Mesodermal cell (in vitro differentiated cells): ENCODE measurements at regions not wholly inside any gene's neighbourhood (a gene's known extent, or its start where the extent isn't known, plus 50 kb on each side); places are given as distances from the start of the nearest gene placed in this dataset.

Experiments used
- H3K27ac ChIP-seq: 2 replicates; pipeline ENCODE4 v1.7.0; 2013; ENCODE audit warnings: mild to moderate bottlenecking, low read depth, low read length, moderate library complexity; ENCODE audit not compliant: severe bottlenecking
- H3K36me3 ChIP-seq: 2 replicates; pipeline ENCODE4 v1.7.1; 2013; ENCODE audit warnings: mild to moderate bottlenecking, low read length, moderate library complexity; ENCODE audit not compliant: control insufficient read depth, insufficient read depth
- H3K4me1 ChIP-seq: one replicate; pipeline ENCODE4 v1.7.1; 2013; ENCODE audit warnings: mild to moderate bottlenecking, low read length; ENCODE audit not compliant: insufficient read depth, control insufficient read depth, poor library complexity, severe bottlenecking
- H3K4me3 ChIP-seq: 2 replicates; pipeline ENCODE4 v1.7.0; 2013; ENCODE audit warnings: low read length, control low read depth, mild to moderate bottlenecking; ENCODE audit not compliant: insufficient read depth, poor library complexity, severe bottlenecking; ENCODE audit errors: extremely low read depth
- H3K9me3 ChIP-seq: 2 replicates; pipeline ENCODE4 v1.7.1; 2013; ENCODE audit warnings: mild to moderate bottlenecking, low read length, moderate library complexity; ENCODE audit not compliant: control insufficient read depth
- WGBS, 2 experiments: methylation state at CpG; one replicate each; pipeline ENCODE4 v1.1.5; 2013; ENCODE audit warnings: missing lambda C conversion rate in 2 of 2; ENCODE audit not compliant: insufficient coverage in 2 of 2; 5-methylcytosine and 5-hydroxymethylcytosine counted together

GRCh38 chr14:98974113-98974512 lies 297.9 kb downstream of the BCL11B start:
- Histone ChIP-seq H3K9me3 (no peaks in the 10 kb centered on the region), H3K27ac (no peak overlapping the region), H3K4me1 (no peaks in the 10 kb centered on the region), H3K4me3 (no peak overlapping the region), H3K36me3 (no peaks in the 10 kb centered on the region)
- WGBS, 2 experiments = 100% methylated on average over 1 of the region's 1 CpG; no CpG with 5 or more reads in 1 of the 2 experiments

GRCh38 chr14:98976271-98976670 lies 295.7 kb downstream of the BCL11B start:
- no peak overlapping the region for H3K27ac ChIP-seq
- H3K4me3 ChIP-seq = no peak overlapping the region
- 73 to 84% methylated on average over 2 of the region's 3 CpGs for WGBS, 2 experiments
- H3K9me3 ChIP-seq = no peaks in the 10 kb centered on the region
- no peaks in the 10 kb centered on the region for H3K36me3 ChIP-seq
- H3K4me1 ChIP-seq = no peaks in the 10 kb centered on the region

GRCh38 chr14:98977451-98977850 lies 294.5 kb downstream of the BCL11B start:
- Histone ChIP-seq H3K4me1 (no peaks in the 10 kb centered on the region), H3K36me3 (no peaks in the 10 kb centered on the region), H3K9me3 (no peaks in the 10 kb centered on the region), H3K27ac (no peak overlapping the region), H3K4me3 (no peak overlapping the region)

- 86 to 95% methylated on average over 5 to 6 of the region's 8 CpGs for WGBS, 2 experiments
- no peaks in the 10 kb centered on the region for H3K36me3 ChIP-seq
- H3K4me1 ChIP-seq = no peaks in the 10 kb centered on the region
- no peak overlapping the region for H3K27ac ChIP-seq
- H3K4me3 ChIP-seq = no peak overlapping the region
- H3K9me3 ChIP-seq = no peaks in the 10 kb centered on the region
Observed at GRCh38 chr14:98982986-98983385, 289.0 kb downstream of the BCL11B start.

GRCh38 chr14:98984027-98984718 lies 287.8 kb downstream of the BCL11B start:
- 82 to 93% methylated on average over 3 to 9 of the region's 11 CpGs for WGBS, 2 experiments
- Histone ChIP-seq H3K9me3 (no peaks in the 10 kb centered on the region), H3K4me3 (no peak overlapping the region), H3K36me3 (no peaks in the 10 kb centered on the region), H3K4me1 (no peaks in the 10 kb centered on the region), H3K27ac (no peak overlapping the region)

- H3K4me1 ChIP-seq = no peaks in the 10 kb centered on the region
- no peaks in the 10 kb centered on the region for H3K36me3 ChIP-seq
- no peak overlapping the region for H3K4me3 ChIP-seq
- H3K9me3 ChIP-seq = no peaks in the 10 kb centered on the region
- 79 to 84% methylated on average over 2 to 7 of the region's 7 CpGs for WGBS, 2 experiments
- no peak overlapping the region for H3K27ac ChIP-seq
Observed at GRCh38 chr14:98984719-98985041, 287.3 kb downstream of the BCL11B start.

GRCh38 chr14:98993818-98994217 lies 278.2 kb downstream of the BCL11B start:
- WGBS, 2 experiments = 80% methylated on average over 1 of the region's 1 CpG; no CpG with 5 or more reads in 1 of the 2 experiments
- Histone ChIP-seq H3K4me1 (no peaks in the 10 kb centered on the region), H3K9me3 (no peaks in the 10 kb centered on the region), H3K4me3 (no peak overlapping the region), H3K27ac (no peak overlapping the region), H3K36me3 (no peaks in the 10 kb centered on the region)

GRCh38 chr14:98994561-98994960 lies 277.4 kb downstream of the BCL11B start:
- WGBS, 2 experiments = no CpG with 5 or more reads among the region's 3 CpGs
- Histone ChIP-seq H3K36me3 (no peaks in the 10 kb centered on the region), H3K4me3 (no peak overlapping the region), H3K9me3 (no peaks in the 10 kb centered on the region), H3K4me1 (no peaks in the 10 kb centered on the region), H3K27ac (no peak overlapping the region)

- Histone ChIP-seq H3K4me1 (no peaks in the 10 kb centered on the region), H3K36me3 (no peaks in the 10 kb centered on the region), H3K9me3 (no peaks in the 10 kb centered on the region), H3K27ac (no peak overlapping the region), H3K4me3 (no peak overlapping the region)
- WGBS, 2 experiments = 89% methylated on average over 1 to 3 of the region's 6 CpGs
Observed at GRCh38 chr14:98997526-98998205, 274.3 kb downstream of the BCL11B start.

GRCh38 chr14:98999345-98999744 lies 272.7 kb downstream of the BCL11B start:
- 80 to 92% methylated on average over 9 of the region's 9 CpGs for WGBS, 2 experiments
- Histone ChIP-seq H3K4me3 (no peak overlapping the region), H3K4me1 (no peaks in the 10 kb centered on the region), H3K9me3 (no peaks in the 10 kb centered on the region), H3K27ac (no peak overlapping the region), H3K36me3 (no peaks in the 10 kb centered on the region)

- Histone ChIP-seq H3K9me3 (no peaks in the 10 kb centered on the region), H3K27ac (no peak overlapping the region), H3K4me1 (no peaks in the 10 kb centered on the region), H3K36me3 (no peaks in the 10 kb centered on the region), H3K4me3 (no peak overlapping the region)
- 84 to 98% methylated on average over 3 to 9 of the region's 11 CpGs for WGBS, 2 experiments
Observed at GRCh38 chr14:98999901-99000300, 272.1 kb downstream of the BCL11B start.
